ENCODE measurements at regions not wholly inside any gene's neighbourhood (a gene's known extent, or its start where the extent isn't known, plus 50 kb on each side); places are given as distances from the start of the nearest gene placed in this dataset.

- Histone ChIP-seq H3K27ac (ENCODE audit: low read depth in 1 of 2, low read length in 1 of 2) (no peak overlapping the region), H3K4me3 (ENCODE audit: low read length in 2 of 2) (no peak overlapping the region), H3K36me3 (ENCODE audit: control insufficient read depth in 2 of 2, insufficient read depth in 2 of 2, low read length in 1 of 2) (no peaks in the 10 kb centered on the region), H3K4me1 (ENCODE audit: control insufficient read depth in 2 of 2, insufficient read depth in 2 of 2, low read length in 2 of 2) (no peaks in the 10 kb centered on the region), H3K9me3 (ENCODE audit: control insufficient read depth in 2 of 2, insufficient read depth in 1 of 2, low read length in 1 of 2) (no peaks in the 10 kb centered on the region), H3K27me3 (ENCODE audit: control insufficient read depth in 2 of 2, insufficient read depth in 1 of 2, low read length in 1 of 2) (no peaks in the 10 kb centered on the region)
- no peak for DNase-seq (ENCODE audit: low read depth in 6 of 9, low spot score in 9 of 9)
- WGBS = 96% methylated on average over 1 of the region's 1 CpG
These were observed 264.6 kb downstream of the BRINP2 start for GRCh38 chr1:177435364-177435763.

- no peak overlapping the region for H3K27ac ChIP-seq (ENCODE audit: low read depth in 1 of 2, low read length in 1 of 2)
- no peak overlapping the region for H3K4me3 ChIP-seq (ENCODE audit: low read length in 2 of 2)
- H3K36me3 ChIP-seq (ENCODE audit: control insufficient read depth in 2 of 2, insufficient read depth in 2 of 2, low read length in 1 of 2) = no peaks in the 10 kb centered on the region
- WGBS = 94% methylated on average over 1 of the region's 1 CpG
- H3K27me3 ChIP-seq (ENCODE audit: control insufficient read depth in 2 of 2, insufficient read depth in 1 of 2, low read length in 1 of 2) = no peaks in the 10 kb centered on the region
- H3K9me3 ChIP-seq (ENCODE audit: control insufficient read depth in 2 of 2, insufficient read depth in 1 of 2, low read length in 1 of 2) = no peaks in the 10 kb centered on the region
- no peaks in the 10 kb centered on the region for H3K4me1 ChIP-seq (ENCODE audit: control insufficient read depth in 2 of 2, insufficient read depth in 2 of 2, low read length in 2 of 2)
- no peak for DNase-seq (ENCODE audit: low read depth in 6 of 9, low spot score in 9 of 9)
These were observed 262.1 kb downstream of the BRINP2 start for GRCh38 chr1:177432897-177433296.

GRCh38 chr1:177431123-177431522, 260.4 kb downstream of the BRINP2 start:
- Histone ChIP-seq H3K36me3 (ENCODE audit: control insufficient read depth in 2 of 2, insufficient read depth in 2 of 2, low read length in 1 of 2) (no peaks in the 10 kb centered on the region), H3K9me3 (ENCODE audit: control insufficient read depth in 2 of 2, insufficient read depth in 1 of 2, low read length in 1 of 2) (no peaks in the 10 kb centered on the region), H3K27me3 (ENCODE audit: control insufficient read depth in 2 of 2, insufficient read depth in 1 of 2, low read length in 1 of 2) (no peaks in the 10 kb centered on the region), H3K27ac (ENCODE audit: low read depth in 1 of 2, low read length in 1 of 2) (no peak overlapping the region), H3K4me3 (ENCODE audit: low read length in 2 of 2) (no peak overlapping the region), H3K4me1 (ENCODE audit: control insufficient read depth in 2 of 2, insufficient read depth in 2 of 2, low read length in 2 of 2) (no peaks in the 10 kb centered on the region)
- 85% methylated on average over 1 of the region's 1 CpG for WGBS
- DNase-seq (ENCODE audit: low read depth in 6 of 9, low spot score in 9 of 9) = no peak

- no peaks in the 10 kb centered on the region for H3K27me3 ChIP-seq (ENCODE audit: control insufficient read depth in 2 of 2, insufficient read depth in 1 of 2, low read length in 1 of 2)
- no peaks in the 10 kb centered on the region for H3K9me3 ChIP-seq (ENCODE audit: control insufficient read depth in 2 of 2, insufficient read depth in 1 of 2, low read length in 1 of 2)
- WGBS = 86% methylated on average over 2 of the region's 2 CpGs
- no peak overlapping the region for H3K4me3 ChIP-seq (ENCODE audit: low read length in 2 of 2)
- H3K4me1 ChIP-seq (ENCODE audit: control insufficient read depth in 2 of 2, insufficient read depth in 2 of 2, low read length in 2 of 2) = no peaks in the 10 kb centered on the region
- H3K27ac ChIP-seq (ENCODE audit: low read depth in 1 of 2, low read length in 1 of 2) = no peak overlapping the region
- no peaks in the 10 kb centered on the region for H3K36me3 ChIP-seq (ENCODE audit: control insufficient read depth in 2 of 2, insufficient read depth in 2 of 2, low read length in 1 of 2)
- DNase-seq (ENCODE audit: low read depth in 6 of 9, low spot score in 9 of 9) = no peak
These were observed 258.5 kb downstream of the BRINP2 start for GRCh38 chr1:177429234-177429633.

- no peak overlapping the region for H3K4me3 ChIP-seq (ENCODE audit: low read length in 2 of 2)
- no peaks in the 10 kb centered on the region for H3K27me3 ChIP-seq (ENCODE audit: control insufficient read depth in 2 of 2, insufficient read depth in 1 of 2, low read length in 1 of 2)
- no peaks in the 10 kb centered on the region for H3K9me3 ChIP-seq (ENCODE audit: control insufficient read depth in 2 of 2, insufficient read depth in 1 of 2, low read length in 1 of 2)
- H3K27ac ChIP-seq (ENCODE audit: low read depth in 1 of 2, low read length in 1 of 2) = no peak overlapping the region
- DNase-seq (ENCODE audit: low read depth in 6 of 9, low spot score in 9 of 9) = no peak
- H3K4me1 ChIP-seq (ENCODE audit: control insufficient read depth in 2 of 2, insufficient read depth in 2 of 2, low read length in 2 of 2) = no peaks in the 10 kb centered on the region
- 92% methylated on average over 1 of the region's 1 CpG for WGBS
- H3K36me3 ChIP-seq (ENCODE audit: control insufficient read depth in 2 of 2, insufficient read depth in 2 of 2, low read length in 1 of 2) = no peaks in the 10 kb centered on the region
These were observed 257.1 kb downstream of the BRINP2 start for GRCh38 chr1:177427811-177428210.

GRCh38 chr1:177426497-177426896, 255.7 kb downstream of the BRINP2 start:
- H3K27ac ChIP-seq (ENCODE audit: low read depth in 1 of 2, low read length in 1 of 2) = no peak overlapping the region
- H3K36me3 ChIP-seq (ENCODE audit: control insufficient read depth in 2 of 2, insufficient read depth in 2 of 2, low read length in 1 of 2) = no peaks in the 10 kb centered on the region
- H3K4me3 ChIP-seq (ENCODE audit: low read length in 2 of 2) = no peak overlapping the region
- H3K4me1 ChIP-seq (ENCODE audit: control insufficient read depth in 2 of 2, insufficient read depth in 2 of 2, low read length in 2 of 2) = no peaks in the 10 kb centered on the region
- H3K9me3 ChIP-seq (ENCODE audit: control insufficient read depth in 2 of 2, insufficient read depth in 1 of 2, low read length in 1 of 2) = no peaks in the 10 kb centered on the region
- 3% methylated on average over 1 of the region's 1 CpG for WGBS
- no peak for DNase-seq (ENCODE audit: low read depth in 6 of 9, low spot score in 9 of 9)
- H3K27me3 ChIP-seq (ENCODE audit: control insufficient read depth in 2 of 2, insufficient read depth in 1 of 2, low read length in 1 of 2) = no peaks in the 10 kb centered on the region

- no peaks in the 10 kb centered on the region for H3K36me3 ChIP-seq (ENCODE audit: control insufficient read depth in 2 of 2, insufficient read depth in 2 of 2, low read length in 1 of 2)
- H3K27ac ChIP-seq (ENCODE audit: low read depth in 1 of 2, low read length in 1 of 2) = no peak overlapping the region
- H3K9me3 ChIP-seq (ENCODE audit: control insufficient read depth in 2 of 2, insufficient read depth in 1 of 2, low read length in 1 of 2) = no peaks in the 10 kb centered on the region
- DNase-seq (ENCODE audit: low read depth in 6 of 9, low spot score in 9 of 9) = no peak
- WGBS = 99% methylated on average over 8 of the region's 8 CpGs
- H3K4me3 ChIP-seq (ENCODE audit: low read length in 2 of 2) = no peak overlapping the region
- no peaks in the 10 kb centered on the region for H3K27me3 ChIP-seq (ENCODE audit: control insufficient read depth in 2 of 2, insufficient read depth in 1 of 2, low read length in 1 of 2)
- H3K4me1 ChIP-seq (ENCODE audit: control insufficient read depth in 2 of 2, insufficient read depth in 2 of 2, low read length in 2 of 2) = no peaks in the 10 kb centered on the region
These were observed 254.4 kb downstream of the BRINP2 start for GRCh38 chr1:177425199-177425598.

GRCh38 chr1:177424744-177425143, 254.0 kb downstream of the BRINP2 start:
- Histone ChIP-seq H3K36me3 (ENCODE audit: control insufficient read depth in 2 of 2, insufficient read depth in 2 of 2, low read length in 1 of 2) (no peaks in the 10 kb centered on the region), H3K27me3 (ENCODE audit: control insufficient read depth in 2 of 2, insufficient read depth in 1 of 2, low read length in 1 of 2) (no peaks in the 10 kb centered on the region), H3K9me3 (ENCODE audit: control insufficient read depth in 2 of 2, insufficient read depth in 1 of 2, low read length in 1 of 2) (no peaks in the 10 kb centered on the region), H3K27ac (ENCODE audit: low read depth in 1 of 2, low read length in 1 of 2) (no peak overlapping the region), H3K4me3 (ENCODE audit: low read length in 2 of 2) (no peak overlapping the region), H3K4me1 (ENCODE audit: control insufficient read depth in 2 of 2, insufficient read depth in 2 of 2, low read length in 2 of 2) (no peaks in the 10 kb centered on the region)
- DNase-seq (ENCODE audit: low read depth in 6 of 9, low spot score in 9 of 9) = no peak

- Histone ChIP-seq H3K27ac (ENCODE audit: low read depth in 1 of 2, low read length in 1 of 2) (no peak overlapping the region), H3K27me3 (ENCODE audit: control insufficient read depth in 2 of 2, insufficient read depth in 1 of 2, low read length in 1 of 2) (no peaks in the 10 kb centered on the region), H3K4me1 (ENCODE audit: control insufficient read depth in 2 of 2, insufficient read depth in 2 of 2, low read length in 2 of 2) (no peaks in the 10 kb centered on the region), H3K9me3 (ENCODE audit: control insufficient read depth in 2 of 2, insufficient read depth in 1 of 2, low read length in 1 of 2) (no peaks in the 10 kb centered on the region), H3K36me3 (ENCODE audit: control insufficient read depth in 2 of 2, insufficient read depth in 2 of 2, low read length in 1 of 2) (no peaks in the 10 kb centered on the region), H3K4me3 (ENCODE audit: low read length in 2 of 2) (no peak overlapping the region)
- 58% methylated on average over 2 of the region's 2 CpGs for WGBS
- DNase-seq (ENCODE audit: low read depth in 6 of 9, low spot score in 9 of 9) = no peak
These were observed 252.3 kb downstream of the BRINP2 start for GRCh38 chr1:177423090-177423489.

GRCh38 chr1:177413982-177414596, 243.3 kb downstream of the BRINP2 start:
- no peak for DNase-seq (ENCODE audit: low read depth in 6 of 9, low spot score in 9 of 9)
- Histone ChIP-seq H3K4me1 (ENCODE audit: control insufficient read depth in 2 of 2, insufficient read depth in 2 of 2, low read length in 2 of 2) (no peaks in the 10 kb centered on the region), H3K27ac (ENCODE audit: low read depth in 1 of 2, low read length in 1 of 2) (no peak overlapping the region), H3K27me3 (ENCODE audit: control insufficient read depth in 2 of 2, insufficient read depth in 1 of 2, low read length in 1 of 2) (no peaks in the 10 kb centered on the region), H3K9me3 (ENCODE audit: control insufficient read depth in 2 of 2, insufficient read depth in 1 of 2, low read length in 1 of 2) (no peaks in the 10 kb centered on the region), H3K36me3 (ENCODE audit: control insufficient read depth in 2 of 2, insufficient read depth in 2 of 2, low read length in 1 of 2) (no peaks in the 10 kb centered on the region), H3K4me3 (ENCODE audit: low read length in 2 of 2) (no peak overlapping the region)
- 77% methylated on average over 3 of the region's 3 CpGs for WGBS
